ENCODE measurements at regions not wholly inside any gene's neighbourhood (a gene's known extent, or its start where the extent isn't known, plus 50 kb on each side); places are given as distances from the start of the nearest gene placed in this dataset.

- Histone ChIP-seq H3K9ac (ENCODE audit: insufficient read depth in 1 of 2, low read depth in 2 of 2, low read length in 2 of 2) (no peak overlapping the region), H2AFZ (ENCODE audit: low read depth, low read length) (no peak overlapping the region), H3K9me1 (ENCODE audit: control insufficient read depth, insufficient read depth, low read length) (no peaks in the 10 kb centered on the region), H3K27ac (ENCODE audit: extremely low read depth, low read depth, low read length) (no peak overlapping the region), H3K27me3 (ENCODE audit: control insufficient read depth in 2 of 2, insufficient read depth in 2 of 2, low read length in 2 of 2) (no peaks in the 10 kb centered on the region), H3K79me2 (ENCODE audit: control insufficient read depth, insufficient read depth, low read length) (no peaks in the 10 kb centered on the region), H3K4me2 (ENCODE audit: insufficient read depth, low read length) (no peak overlapping the region), H3K9me3 (replicated peaks; ENCODE audit: control insufficient read depth, insufficient read depth, low read depth, low read length) (no peaks in the 10 kb centered on the region), H4K20me1 (replicated peaks; ENCODE audit: control insufficient read depth, insufficient read depth, low read length) (no peaks in the 10 kb centered on the region), H3K4me3 (no peak overlapping the region), H3K4me1 (replicated peaks in 1 of 2; ENCODE audit: control insufficient read depth in 2 of 2, insufficient read depth in 2 of 2, low read length in 2 of 2) (no peaks in the 10 kb centered on the region), H3K36me3 (ENCODE audit: control insufficient read depth, insufficient read depth, low read length) (no peaks in the 10 kb centered on the region)
- no peak for FAIRE-seq
- no peak for DNase-seq (ENCODE audit: extremely low read depth in 1 of 4, low spot score in 3 of 4)
- intact Hi-C loops (cut with micrococcal nuclease): no loop called here
- in situ Hi-C loops (cut with MboI): no loop called here
- BruUV-seq (replicated peaks): no TSS peak
- ChIA-PET POLR2A (no interaction called here), CTCF (ENCODE audit: low intra/inter-chr PET ratio) (no interaction called here)
- WGBS (ENCODE audit: insufficient coverage, low coverage, missing lambda C conversion rate): 0% methylated on average over 3 of the region's 3 CpGs
- ATAC-seq: no peak
- TF ChIP-seq TRIM28 (IDR thresholded peaks at IDR 0.05) (no peak), NR1H2 (CRISPR knock-in tag; IDR thresholded peaks at IDR 0.05) (no peak), NCOA1 (IDR thresholded peaks at IDR 0.05; ENCODE audit: low read depth) (no peak), MYC (IDR thresholded peaks at IDR 0.05; ENCODE audit: low read depth, low read length) (no peak), MYC (CRISPR knock-in tag; IDR thresholded peaks at IDR 0.05; ENCODE audit: borderline replicate concordance, low read depth) (no peak), MAZ (CRISPR knock-in tag; conservative IDR thresholded peaks at IDR 0.05 in 1 of 2, IDR thresholded peaks at IDR 0.05 in 1 of 2) (no peak), ARID3A (IDR thresholded peaks at IDR 0.05; ENCODE audit: borderline replicate concordance, low read depth, low read length) (no peak), ATF4 (CRISPR knock-in tag; IDR thresholded peaks at IDR 0.05) (no peak), ZNF124 (CRISPR knock-in tag; IDR thresholded peaks at IDR 0.05) (no peak), ZBTB43 (CRISPR knock-in tag; IDR thresholded peaks at IDR 0.05) (no peak)
These were observed 269.0 kb downstream of the SH3GL2 start for GRCh38 chr9:17847908-17848307.

All from K562 (cell line).